SK-N-MC (cell line): ENCODE measurements at regions not wholly inside any gene's neighbourhood (a gene's known extent, or its start where the extent isn't known, plus 50 kb on each side); places are given as distances from the start of the nearest gene placed in this dataset.

ENCODE experiments used
- EZH2 ChIP-seq: fragments of 200-600 bp; sonication (generic); IDR thresholded peaks from one replicate; pipeline ENCODE4 v1.6.1; 2017; ENCODE audit warnings: antibody characterized with exemption
- FOXP2 ChIP-seq: optimal IDR thresholded peaks from 2 replicates; pipeline ENCODE3; 2011; ENCODE audit warnings: mild to moderate bottlenecking, moderate library complexity; ENCODE audit not compliant: insufficient read depth; ENCODE audit errors: extremely low read length, control extremely low read depth
- POLR2AphosphoS5 ChIP-seq: IDR thresholded peaks from 2 replicates; pipeline ENCODE4 v1.6.1; 2012; ENCODE audit warnings: mild to moderate bottlenecking, low read depth, low read length, borderline replicate concordance

- TF ChIP-seq POLR2AphosphoS5 (no peak), EZH2 (no peak), FOXP2 (no peak)
Measured at GRCh38 chr10:58956926-58957325, 219.5 kb upstream of the PHYHIPL start.
